ENCODE measurements at regions not wholly inside any gene's neighbourhood (a gene's known extent, or its start where the extent isn't known, plus 50 kb on each side); places are given as distances from the start of the nearest gene placed in this dataset.
"Not testable (repeated sequence)": the region's sequence is repeated elsewhere in the genome, so short reads cannot be mapped to it uniquely, and the experiment has no call there.

DNA sequence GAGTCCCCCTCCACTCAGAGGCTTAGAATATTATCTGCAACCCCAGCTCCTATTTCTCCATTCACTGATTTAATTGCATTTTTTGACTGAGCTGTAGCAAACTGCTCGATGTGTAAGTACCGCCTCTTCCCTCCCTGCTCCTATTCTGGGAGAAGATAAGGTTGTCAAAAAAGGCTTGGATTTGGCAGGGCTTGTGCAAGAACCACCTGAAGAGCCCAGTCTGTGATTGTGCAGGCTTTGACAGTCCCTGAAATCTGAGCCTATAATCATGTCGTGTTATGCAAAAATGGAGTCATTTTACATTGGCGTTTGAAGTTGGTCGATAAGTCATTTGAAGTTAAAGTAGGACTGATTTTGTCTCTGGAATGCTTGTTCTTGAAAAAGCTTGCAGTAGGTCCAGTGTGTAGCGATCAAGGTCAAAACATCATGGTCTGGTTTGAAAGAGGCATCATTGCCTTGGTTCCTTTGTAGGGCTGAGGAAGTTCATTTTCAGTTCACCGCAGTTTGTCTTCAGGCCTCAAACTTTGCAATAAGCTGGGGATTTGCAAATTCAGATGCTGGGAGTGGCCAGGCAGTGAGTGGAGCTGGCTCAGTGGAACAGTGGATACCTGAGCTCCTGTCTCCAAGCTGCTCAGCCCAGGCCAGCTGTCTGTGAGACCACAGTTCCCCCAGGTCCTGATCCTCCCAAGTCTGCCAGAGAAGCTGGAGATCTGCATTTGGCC is 68.8 kb downstream of the KATNIP start:
- TF ChIP-seq, protein P1, sequence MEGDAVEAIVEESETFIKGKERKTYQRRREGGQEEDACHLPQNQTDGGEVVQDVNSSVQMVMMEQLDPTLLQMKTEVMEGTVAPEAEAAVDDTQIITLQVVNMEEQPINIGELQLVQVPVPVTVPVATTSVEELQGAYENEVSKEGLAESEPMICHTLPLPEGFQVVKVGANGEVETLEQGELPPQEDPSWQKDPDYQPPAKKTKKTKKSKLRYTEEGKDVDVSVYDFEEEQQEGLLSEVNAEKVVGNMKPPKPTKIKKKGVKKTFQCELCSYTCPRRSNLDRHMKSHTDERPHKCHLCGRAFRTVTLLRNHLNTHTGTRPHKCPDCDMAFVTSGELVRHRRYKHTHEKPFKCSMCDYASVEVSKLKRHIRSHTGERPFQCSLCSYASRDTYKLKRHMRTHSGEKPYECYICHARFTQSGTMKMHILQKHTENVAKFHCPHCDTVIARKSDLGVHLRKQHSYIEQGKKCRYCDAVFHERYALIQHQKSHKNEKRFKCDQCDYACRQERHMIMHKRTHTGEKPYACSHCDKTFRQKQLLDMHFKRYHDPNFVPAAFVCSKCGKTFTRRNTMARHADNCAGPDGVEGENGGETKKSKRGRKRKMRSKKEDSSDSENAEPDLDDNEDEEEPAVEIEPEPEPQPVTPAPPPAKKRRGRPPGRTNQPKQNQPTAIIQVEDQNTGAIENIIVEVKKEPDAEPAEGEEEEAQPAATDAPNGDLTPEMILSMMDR (IDR thresholded peaks at IDR 0.05; ENCODE audit: borderline replicate concordance, insufficient read depth, low read depth, low read length) = no peak
- no peak overlapping the region for H3K4me3 ChIP-seq (ENCODE audit: low read depth, low read length)

DNA sequence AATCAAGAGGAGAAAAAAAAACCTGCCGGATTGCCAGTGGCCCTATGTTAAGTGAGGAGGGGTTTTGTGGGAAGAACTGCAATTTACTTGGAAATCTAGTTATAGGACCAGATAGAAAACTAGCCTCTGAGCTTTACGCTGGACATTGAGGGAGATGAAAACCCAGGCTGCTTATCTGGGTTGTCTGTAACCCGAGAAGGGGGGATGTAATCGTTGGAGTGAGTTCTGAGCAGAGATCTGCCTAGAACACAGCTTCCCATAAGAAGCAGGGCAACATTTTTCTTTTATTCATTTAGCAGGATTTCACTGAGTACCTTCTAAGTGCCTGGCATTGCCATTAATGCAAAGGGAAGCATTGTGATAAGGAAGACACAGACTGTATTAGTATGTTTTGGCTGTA is 70.6 kb downstream of the KATNIP start:
- no peak overlapping the region for H3K4me3 ChIP-seq (ENCODE audit: low read depth, low read length)
- TF ChIP-seq, protein P1 (IDR thresholded peaks at IDR 0.05; ENCODE audit: borderline replicate concordance, insufficient read depth, low read depth, low read length) = no peak

DNA sequence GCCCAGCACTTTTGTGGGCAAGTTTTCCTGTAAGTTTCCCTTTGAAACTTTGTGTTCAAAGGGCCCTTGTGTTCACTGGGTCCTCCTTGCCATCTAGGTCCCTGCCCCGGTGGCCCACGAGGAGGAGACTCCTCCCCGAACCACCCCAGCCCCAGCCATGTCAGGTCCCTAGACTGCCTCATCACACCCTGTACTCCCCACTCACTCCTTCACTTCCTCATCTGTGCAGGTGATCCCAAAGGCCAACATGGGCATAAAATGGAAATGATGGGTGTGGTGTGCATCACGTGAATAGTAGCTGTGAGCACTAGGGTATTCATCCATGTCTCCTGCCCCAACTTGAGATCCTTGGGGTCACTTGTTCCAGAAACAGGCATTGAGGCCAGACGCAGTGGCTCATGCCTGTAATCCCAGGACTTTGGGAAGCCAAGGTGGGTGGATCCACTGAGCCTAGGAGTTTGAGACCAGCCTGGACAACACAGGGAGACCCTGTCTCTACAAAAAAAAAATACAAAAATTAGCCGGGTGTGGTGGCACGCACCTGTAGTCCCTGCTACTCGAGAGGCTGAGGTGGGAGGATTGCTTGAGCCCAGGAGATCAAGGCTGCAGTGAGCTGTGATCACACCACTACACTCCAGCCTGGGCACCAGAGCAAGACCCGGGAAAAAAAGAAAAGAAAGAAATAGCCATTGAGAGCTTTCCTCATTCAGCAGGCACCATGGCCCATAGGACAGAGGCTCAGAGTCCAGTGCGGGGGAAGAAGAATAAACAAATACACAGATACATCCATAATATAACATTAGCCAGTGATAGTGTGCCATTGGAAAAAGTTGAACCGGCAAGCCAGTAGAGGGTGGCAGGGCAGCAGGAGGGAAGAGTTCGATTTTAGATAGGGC is 74.5 kb downstream of the KATNIP start:
- TF ChIP-seq, protein P1 (IDR thresholded peaks at IDR 0.05; ENCODE audit: borderline replicate concordance, insufficient read depth, low read depth, low read length) = no peak
- no peak overlapping the region for H3K4me3 ChIP-seq (ENCODE audit: low read depth, low read length)

DNA sequence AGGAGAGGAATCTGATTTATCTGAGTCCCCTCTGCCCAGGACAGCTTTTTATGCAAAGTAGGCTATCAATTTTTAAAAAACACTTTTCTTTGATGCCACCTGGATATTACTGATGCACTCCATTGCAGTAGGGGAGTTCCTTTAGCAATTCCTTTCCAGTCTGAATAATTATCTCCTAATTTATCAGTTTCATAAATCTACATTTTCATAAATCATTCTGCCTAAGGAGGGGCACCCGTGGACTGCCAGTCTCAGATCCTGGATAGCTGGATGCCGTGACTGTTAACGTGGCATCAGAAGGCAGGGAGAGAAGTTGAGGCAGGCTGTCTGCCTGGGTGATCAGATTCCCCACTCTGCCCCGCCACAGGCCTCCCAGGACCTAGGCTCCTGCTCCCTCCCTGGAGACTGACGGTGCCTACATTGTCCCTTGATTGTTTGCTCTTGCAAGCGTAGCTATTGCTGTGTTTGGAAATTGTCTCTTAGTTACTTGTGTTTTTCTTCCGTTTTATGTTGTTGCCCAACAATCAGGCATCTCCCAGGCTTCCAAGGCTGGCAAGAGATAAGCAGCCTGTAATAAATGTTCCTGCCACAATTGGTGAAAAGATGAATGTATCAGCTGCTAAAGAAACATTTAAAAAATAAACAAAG is 75.2 kb downstream of the KATNIP start:
- TF ChIP-seq, protein P1 (IDR thresholded peaks at IDR 0.05; ENCODE audit: borderline replicate concordance, insufficient read depth, low read depth, low read length) = no peak
- H3K4me3 ChIP-seq (ENCODE audit: low read depth, low read length) = no peak overlapping the region

DNA sequence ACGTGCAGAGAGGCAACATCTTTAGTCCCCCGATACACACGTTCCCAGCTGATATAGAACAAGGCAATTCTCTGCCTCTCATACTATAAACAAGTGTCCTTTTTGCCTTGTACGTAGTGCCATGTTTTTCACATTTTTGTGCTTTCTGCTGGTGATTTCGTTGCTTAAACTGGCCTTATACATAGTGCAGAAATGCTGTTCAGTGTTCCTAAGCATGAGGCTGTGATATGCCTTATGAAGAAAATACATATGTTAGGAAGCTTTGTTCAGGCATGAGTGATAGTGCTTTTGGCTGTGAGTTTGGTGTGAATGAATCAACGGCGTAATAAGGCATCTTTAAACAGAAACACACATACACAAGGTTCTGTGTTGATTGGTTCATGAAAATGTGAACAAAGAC is 77.2 kb downstream of the KATNIP start:
- TF ChIP-seq, protein P1 (IDR thresholded peaks at IDR 0.05; ENCODE audit: borderline replicate concordance, insufficient read depth, low read depth, low read length) = no peak
- no peak overlapping the region for H3K4me3 ChIP-seq (ENCODE audit: low read depth, low read length)

DNA sequence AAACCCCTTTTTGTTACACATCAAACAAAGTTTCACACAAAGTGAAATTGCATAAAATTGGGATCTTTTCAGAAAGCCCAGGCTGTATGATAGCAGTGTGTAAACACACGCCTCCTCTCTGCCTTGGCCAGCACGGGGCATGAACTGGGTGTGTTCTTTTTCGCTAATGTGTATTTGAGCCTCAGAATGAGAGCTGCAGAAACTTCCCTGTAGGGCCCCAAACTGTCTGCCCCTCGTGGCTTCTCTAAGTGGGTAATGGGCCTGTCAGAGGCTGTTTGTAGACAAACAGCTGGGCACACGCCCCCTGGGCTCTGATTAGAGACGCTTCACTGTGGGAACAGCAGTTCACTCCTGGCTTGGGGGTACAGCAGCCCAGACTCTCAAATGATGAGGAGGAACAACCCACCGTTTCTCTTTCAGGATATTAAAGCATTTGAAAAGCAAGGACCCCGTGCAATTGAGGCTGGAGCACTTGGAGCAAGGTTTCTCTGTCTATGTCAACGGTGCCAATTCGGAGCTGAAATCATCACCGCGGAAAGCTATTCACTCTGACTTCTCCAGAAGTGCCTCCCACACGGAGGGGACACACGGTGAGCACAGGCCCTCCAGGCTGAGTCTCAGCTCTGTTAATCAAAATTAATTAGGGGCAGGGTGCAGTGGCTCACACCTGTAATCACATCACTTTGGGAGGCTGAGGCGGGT is 78.4 kb downstream of the KATNIP start:
- no peak overlapping the region for H3K4me3 ChIP-seq (ENCODE audit: low read depth, low read length)
- TF ChIP-seq, protein P1 (IDR thresholded peaks at IDR 0.05; ENCODE audit: borderline replicate concordance, insufficient read depth, low read depth, low read length) = no peak

DNA sequence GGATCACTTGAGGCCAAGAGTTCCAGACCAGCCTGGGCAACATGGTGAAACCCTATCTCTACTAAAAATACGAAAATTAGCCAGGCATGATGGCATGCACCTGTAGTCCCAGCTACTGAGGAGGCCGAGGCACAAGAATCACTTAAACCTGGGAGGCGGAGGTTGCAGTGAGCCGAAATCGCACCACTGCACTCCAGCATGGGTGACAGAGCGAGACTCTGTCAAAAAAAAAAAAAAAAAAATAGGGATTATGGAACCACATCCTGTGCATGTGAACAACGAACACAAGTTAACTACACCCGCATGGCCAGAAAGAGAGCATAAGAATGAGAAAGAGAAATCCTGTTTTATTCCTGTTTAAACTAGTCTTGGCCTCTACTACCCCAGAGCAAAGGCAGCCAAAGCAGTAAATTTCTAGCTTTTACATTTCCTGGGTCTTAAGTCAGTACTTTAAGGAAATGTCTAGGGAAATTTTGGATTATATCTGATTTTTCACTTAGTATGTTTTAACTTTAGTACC is 79.1 kb downstream of the KATNIP start:
- H3K4me3 ChIP-seq (ENCODE audit: low read depth, low read length) = not testable (repeated sequence)
